ENCODE measurements at regions not wholly inside any gene's neighbourhood (a gene's known extent, or its start where the extent isn't known, plus 50 kb on each side); places are given as distances from the start of the nearest gene placed in this dataset.

- Mint-ChIP-seq H3K27me3 (ENCODE audit: low read depth in 3 of 3) (no peaks in the 10 kb centered on the region), H3K4me1 (peaks cover 6% of the 10 kb centered on the region), H3K9me3 (peaks cover 0 to 5% (median 0%) of the 10 kb centered on the region in 7 donors), H3K4me3 (no peak overlapping the region), H3K36me3 (no peaks in the 10 kb centered on the region), H3K27ac (peak overlapping the region in 1 of 7 donors; percentile 69)
- H3K79me2 ChIP-seq (ENCODE audit: insufficient read depth, low read length): no peaks in the 10 kb centered on the region
- H4K20me1 ChIP-seq (ENCODE audit: insufficient read depth, low read length): no peaks in the 10 kb centered on the region
- H3K27ac ChIP-seq (ENCODE audit: low read depth in 1 of 2, low read length in 2 of 2): no peak overlapping the region
- WGBS (ENCODE audit: insufficient coverage): 97% methylated on average over 2 of the region's 4 CpGs
- H3K4me1 ChIP-seq (ENCODE audit: control insufficient read depth in 1 of 2, insufficient read depth in 2 of 2, low read length in 2 of 2): peaks cover 0 to 1% of the 10 kb centered on the region in 2 donors
- no peak overlapping the region for H3K9ac ChIP-seq (ENCODE audit: insufficient read depth, low read length, poor library complexity, severe bottlenecking)
- no peaks in the 10 kb centered on the region for H3K36me3 ChIP-seq (replicated peaks in 1 of 2; ENCODE audit: control insufficient read depth in 1 of 2, insufficient read depth in 2 of 2, low read length in 2 of 2)
- no peaks in the 10 kb centered on the region for H3K27me3 ChIP-seq (ENCODE audit: control insufficient read depth in 2 of 2, insufficient read depth in 2 of 2, low read length in 2 of 2)
- no peak for TF ChIP-seq CTCF (IDR thresholded peaks at IDR 0.05)
- no peak overlapping the region for H3K4me3 ChIP-seq (replicated peaks in 1 of 3; ENCODE audit: low read depth in 2 of 3, low read length in 3 of 3)
- DNase-seq: no peak
- H2AFZ ChIP-seq (ENCODE audit: insufficient read depth, low read depth, low read length, poor library complexity, severe bottlenecking): no peak overlapping the region
- H3K9me3 ChIP-seq (replicated peaks in 1 of 2; ENCODE audit: control insufficient read depth in 1 of 2, insufficient read depth in 1 of 2, low read length in 2 of 2): no peaks in the 10 kb centered on the region
- intact Hi-C loops (cut with micrococcal nuclease): loop anchor here (5.0 kb wide), 2 partner anchors 152 to 157 kb away; no protein-coding TSS in a partner anchor
- no peak overlapping the region for H3K4me2 ChIP-seq (replicated peaks; ENCODE audit: extremely low read depth, low read length, poor library complexity, severe bottlenecking)
These were observed 188.0 kb upstream of the C1QTNF7 start for GRCh38 chr4:15239866-15240265.

- 80% methylated on average over 1 of the region's 3 CpGs for WGBS (ENCODE audit: insufficient coverage)
- H3K4me1 Mint-ChIP-seq: peaks cover 6% of the 10 kb centered on the region
- Histone ChIP-seq H3K27me3 (ENCODE audit: control insufficient read depth in 2 of 2, insufficient read depth in 2 of 2, low read length in 2 of 2) (no peaks in the 10 kb centered on the region), H3K4me1 (ENCODE audit: control insufficient read depth in 1 of 2, insufficient read depth in 2 of 2, low read length in 2 of 2) (no peaks in the 10 kb centered on the region), H3K36me3 (replicated peaks in 1 of 2; ENCODE audit: control insufficient read depth in 1 of 2, insufficient read depth in 2 of 2, low read length in 2 of 2) (no peaks in the 10 kb centered on the region), H2AFZ (ENCODE audit: insufficient read depth, low read depth, low read length, poor library complexity, severe bottlenecking) (no peak overlapping the region), H3K79me2 (ENCODE audit: insufficient read depth, low read length) (no peaks in the 10 kb centered on the region), H3K9me3 (replicated peaks in 1 of 2; ENCODE audit: control insufficient read depth in 1 of 2, insufficient read depth in 1 of 2, low read length in 2 of 2) (no peaks in the 10 kb centered on the region), H4K20me1 (ENCODE audit: insufficient read depth, low read length) (no peaks in the 10 kb centered on the region), H3K27ac (ENCODE audit: low read depth in 1 of 2, low read length in 2 of 2) (no peak overlapping the region), H3K9ac (ENCODE audit: insufficient read depth, low read length, poor library complexity, severe bottlenecking) (no peak overlapping the region), H3K4me3 (replicated peaks in 1 of 3; ENCODE audit: low read depth in 2 of 3, low read length in 3 of 3) (no peak overlapping the region), H3K4me2 (replicated peaks; ENCODE audit: extremely low read depth, low read length, poor library complexity, severe bottlenecking) (no peak overlapping the region)
- DNase-seq: no peak
- H3K36me3 Mint-ChIP-seq: no peaks in the 10 kb centered on the region
- peaks cover 0 to 8% (median 0%) of the 10 kb centered on the region in 7 donors for H3K9me3 Mint-ChIP-seq
- intact Hi-C loops (cut with micrococcal nuclease): loop anchor here in 1 of 2 donors (5.0 kb wide), 1 partner anchor 152 kb away; no protein-coding TSS in a partner anchor
- no peaks in the 10 kb centered on the region for H3K27me3 Mint-ChIP-seq (ENCODE audit: low read depth in 3 of 3)
- H3K4me3 Mint-ChIP-seq: no peak overlapping the region
- no peak overlapping the region for H3K27ac Mint-ChIP-seq
- no peak for TF ChIP-seq CTCF (IDR thresholded peaks at IDR 0.05)
These were observed 187.1 kb upstream of the C1QTNF7 start for GRCh38 chr4:15240764-15241163.

Data from CD14-positive monocyte (primary cell).